ENCODE measurements at regions not wholly inside any gene's neighbourhood (a gene's known extent, or its start where the extent isn't known, plus 50 kb on each side); places are given as distances from the start of the nearest gene placed in this dataset.

- peaks cover 9% of the 10 kb centered on the region for H3K27me3 Mint-ChIP-seq
- intact Hi-C loops (cut with micrococcal nuclease), result no loop called here
- no peaks in the 10 kb centered on the region for H3K36me3 Mint-ChIP-seq (ENCODE audit: low read depth)
- CTCF ChIA-PET, result no interaction called here
- TF ChIP-seq CTCF (IDR thresholded peaks at IDR 0.05), result no peak
- no peak overlapping the region for H3K4me3 Mint-ChIP-seq
- DNase-seq, result no peak
- H3K9me3 Mint-ChIP-seq, result peaks cover 12% of the 10 kb centered on the region
- ATAC-seq, result no peak
- POLR2A ChIA-PET, result no interaction called here
- no peaks in the 10 kb centered on the region for H3K4me1 Mint-ChIP-seq (ENCODE audit: low read depth)
- H3K27ac Mint-ChIP-seq, result no peak overlapping the region
These were observed 62.8 kb upstream of the NKX1-1 start for GRCh38 chr4:1469043-1469442.

GRCh38 chr4:1467581-1468458, 61.6 kb upstream of the NKX1-1 start:
- intact Hi-C loops (cut with micrococcal nuclease), result no loop called here
- H3K36me3 Mint-ChIP-seq (ENCODE audit: low read depth), result no peaks in the 10 kb centered on the region
- H3K4me1 Mint-ChIP-seq (ENCODE audit: low read depth), result no peaks in the 10 kb centered on the region
- POLR2A ChIA-PET, result no interaction called here
- DNase-seq (no peak), ATAC-seq (no peak)
- H3K9me3 Mint-ChIP-seq, result peaks cover 12% of the 10 kb centered on the region
- H3K27ac Mint-ChIP-seq, result no peak overlapping the region
- H3K27me3 Mint-ChIP-seq, result peaks cover 7% of the 10 kb centered on the region
- no peak for TF ChIP-seq CTCF (IDR thresholded peaks at IDR 0.05)
- H3K4me3 Mint-ChIP-seq, result no peak overlapping the region
- CTCF ChIA-PET, result no interaction called here

GRCh38 chr4:1466863-1467165, 60.6 kb upstream of the NKX1-1 start:
- no peak overlapping the region for H3K27ac Mint-ChIP-seq
- POLR2A ChIA-PET, result no interaction called here
- DNase-seq (no peak), ATAC-seq (no peak)
- H3K4me3 Mint-ChIP-seq, result no peak overlapping the region
- TF ChIP-seq CTCF (IDR thresholded peaks at IDR 0.05), result no peak
- no peaks in the 10 kb centered on the region for H3K36me3 Mint-ChIP-seq (ENCODE audit: low read depth)
- H3K27me3 Mint-ChIP-seq, result peaks cover 7% of the 10 kb centered on the region
- intact Hi-C loops (cut with micrococcal nuclease), result no loop called here
- CTCF ChIA-PET, result no interaction called here
- peaks cover 12% of the 10 kb centered on the region for H3K9me3 Mint-ChIP-seq
- no peaks in the 10 kb centered on the region for H3K4me1 Mint-ChIP-seq (ENCODE audit: low read depth)

GRCh38 chr4:1466034-1466862, 60.0 kb upstream of the NKX1-1 start:
- peaks cover 11% of the 10 kb centered on the region for H3K27me3 Mint-ChIP-seq
- H3K4me3 Mint-ChIP-seq, result no peak overlapping the region
- no peak for TF ChIP-seq CTCF (IDR thresholded peaks at IDR 0.05)
- no peaks in the 10 kb centered on the region for H3K36me3 Mint-ChIP-seq (ENCODE audit: low read depth)
- CTCF ChIA-PET, result no interaction called here
- DNase-seq (no peak), ATAC-seq (no peak)
- POLR2A ChIA-PET, result no interaction called here
- no peak overlapping the region for H3K27ac Mint-ChIP-seq
- intact Hi-C loops (cut with micrococcal nuclease), result no loop called here
- no peaks in the 10 kb centered on the region for H3K4me1 Mint-ChIP-seq (ENCODE audit: low read depth)
- H3K9me3 Mint-ChIP-seq, result peaks cover 12% of the 10 kb centered on the region

All from activated CD8-positive, alpha-beta T cell treated with anti-CD3 and anti-CD28 coated beads for 36 hours (primary cell).